ENCODE measurements at regions not wholly inside any gene's neighbourhood (a gene's known extent, or its start where the extent isn't known, plus 50 kb on each side); places are given as distances from the start of the nearest gene placed in this dataset.

GRCh38 chr18:45539491-45539891 is 75.8 kb upstream of the SLC14A2 start:
- TF ChIP-seq CTCF (IDR thresholded peaks at IDR 0.05 in 4 of 5, conservative IDR thresholded peaks at IDR 0.05 in 1 of 5): no peak
- no peak for TF ChIP-seq POLR2A (IDR thresholded peaks at IDR 0.05)
